Mesenchymal stem cell (in vitro differentiated cells and primary cell): ENCODE measurements at regions not wholly inside any gene's neighbourhood (a gene's known extent, or its start where the extent isn't known, plus 50 kb on each side); places are given as distances from the start of the nearest gene placed in this dataset.
A peak's percentile ranks its signal among the peaks of the same experiment; 100 is the strongest.

Experiments used
- DNase-seq: peaks from one replicate; pipeline ENCODE4 v3.0.0-alpha.2; 2013
- H2AFZ ChIP-seq: one replicate; pipeline ENCODE4 v1.6.1; 2013; ENCODE audit warnings: low read depth, mild to moderate bottlenecking, control low read depth, inconsistent platforms, low read length, moderate library complexity
- H2AK5ac ChIP-seq: 2 replicates; pipeline ENCODE4 v1.6.1; 2013; ENCODE audit warnings: low read length, moderate library complexity, mild to moderate bottlenecking, inconsistent platforms; ENCODE audit not compliant: severe bottlenecking
- H2BK120ac ChIP-seq: one replicate; pipeline ENCODE4 v1.6.1; 2013; ENCODE audit warnings: low read depth, mild to moderate bottlenecking, inconsistent platforms, low read length, moderate library complexity
- H2BK12ac ChIP-seq, 2 experiments: one replicate each; pipeline ENCODE4 v1.6.1; 2013; ENCODE audit warnings: inconsistent platforms in 2 of 2, low read length in 2 of 2, mild to moderate bottlenecking in 2 of 2, moderate library complexity in 2 of 2, control low read depth in 1 of 2
- H2BK15ac ChIP-seq: one replicate; pipeline ENCODE4 v1.6.1; 2013; ENCODE audit warnings: mild to moderate bottlenecking, low read depth, inconsistent platforms; ENCODE audit not compliant: poor library complexity, severe bottlenecking
- H2BK5ac ChIP-seq: 2 replicates; pipeline ENCODE4 v1.6.1; 2013; ENCODE audit warnings: low read depth, mild to moderate bottlenecking, low read length, control low read depth, inconsistent platforms; ENCODE audit not compliant: poor library complexity, severe bottlenecking
- H3K14ac ChIP-seq, 2 experiments: one replicate each; pipeline ENCODE4 v1.6.1; 2013; ENCODE audit warnings: inconsistent platforms in 2 of 2, low read length in 2 of 2, control low read depth in 1 of 2, mild to moderate bottlenecking in 1 of 2, moderate library complexity in 1 of 2
- H3K18ac ChIP-seq, 2 experiments: one replicate each; pipeline ENCODE4 v1.6.1; 2013; ENCODE audit warnings: inconsistent platforms in 2 of 2, low read length in 2 of 2, control low read depth in 1 of 2, low read depth in 1 of 2, mild to moderate bottlenecking in 1 of 2
- H3K23ac ChIP-seq, 2 experiments: one replicate each; pipeline ENCODE4 v1.6.1; 2013; ENCODE audit warnings: inconsistent platforms in 2 of 2, low read length in 2 of 2, mild to moderate bottlenecking in 2 of 2, moderate library complexity in 2 of 2, control low read depth in 1 of 2
- H3K27ac ChIP-seq: 2 replicates; pipeline ENCODE4 v1.5.1; 2013; ENCODE audit warnings: mild to moderate bottlenecking, moderate library complexity, low read length, control low read depth, inconsistent platforms; ENCODE audit not compliant: poor library complexity, severe bottlenecking
- H3K27me3 ChIP-seq, 2 experiments: 2 replicates each; pipeline versions ENCODE4 v1.6.1 to v1.7.0; 2013; ENCODE audit warnings: low read length in 2 of 2, mild to moderate bottlenecking in 2 of 2, moderate library complexity in 2 of 2, control low read depth in 1 of 2, inconsistent platforms in 1 of 2; ENCODE audit not compliant: control insufficient read depth in 1 of 2, insufficient read depth in 1 of 2
- H3K36me3 ChIP-seq, 2 experiments: 2 replicates each; pipeline versions ENCODE4 v1.6.1 to v1.7.0; 2013; ENCODE audit warnings: low read length in 2 of 2, control low read depth in 1 of 2, inconsistent platforms in 1 of 2, low read depth in 1 of 2, mild to moderate bottlenecking in 1 of 2; ENCODE audit not compliant: insufficient read depth in 2 of 2, control insufficient read depth in 1 of 2
- H3K4ac ChIP-seq, 2 experiments: one replicate each; pipeline ENCODE4 v1.6.1; 2013; ENCODE audit warnings: inconsistent platforms in 2 of 2, low read length in 2 of 2, mild to moderate bottlenecking in 2 of 2, moderate library complexity in 2 of 2, control low read depth in 1 of 2, low read depth in 1 of 2
- H3K4me1 ChIP-seq: 2 replicates; pipeline ENCODE4 v1.6.1; 2013; ENCODE audit warnings: low read depth, low read length, control low read depth; ENCODE audit not compliant: control insufficient read depth, insufficient read depth
- H3K4me2 ChIP-seq: 2 replicates; pipeline ENCODE4 v1.6.1; 2013; ENCODE audit warnings: low read length, mild to moderate bottlenecking, inconsistent platforms; ENCODE audit not compliant: poor library complexity, severe bottlenecking
- H3K4me3 ChIP-seq, 2 experiments: 2 replicates each; pipeline versions ENCODE4 v1.5.1 to v1.7.0; 2013; ENCODE audit warnings: low read length in 2 of 2, mild to moderate bottlenecking in 2 of 2, control low read depth in 1 of 2, low read depth in 1 of 2; ENCODE audit not compliant: insufficient read depth in 1 of 2
- H3K79me1 ChIP-seq: replicated peaks from 2 replicates; pipeline ENCODE4 v1.6.1; 2013; ENCODE audit warnings: mild to moderate bottlenecking, control low read depth, low read length, inconsistent platforms; ENCODE audit not compliant: poor library complexity, severe bottlenecking
- H3K9ac ChIP-seq: 2 replicates; pipeline ENCODE4 v1.7.0; 2013; ENCODE audit warnings: mild to moderate bottlenecking, low read length, moderate library complexity
- H3K9me3 ChIP-seq: 2 replicates; pipeline ENCODE4 v1.7.0; 2013; ENCODE audit warnings: mild to moderate bottlenecking, low read length; ENCODE audit not compliant: control insufficient read depth
- H4K8ac ChIP-seq: one replicate; pipeline ENCODE4 v1.6.1; 2013; ENCODE audit warnings: inconsistent platforms, mild to moderate bottlenecking, low read length, moderate library complexity
- H4K91ac ChIP-seq: one replicate; pipeline ENCODE4 v1.6.1; 2013; ENCODE audit warnings: mild to moderate bottlenecking, low read length, inconsistent platforms
- WGBS: methylation state at CpG from one replicate; pipeline ENCODE4 v1.1.7; 2013; ENCODE audit warnings: mixed read lengths; 5-methylcytosine and 5-hydroxymethylcytosine counted together

GRCh38 chr4:132123870-132124623 is 1025.0 kb upstream of the PCDH10 start:
- Histone ChIP-seq H3K27ac (no peak overlapping the region), H3K36me3 (no peaks in the 10 kb centered on the region), H3K4me3 (no peak overlapping the region), H2BK120ac (no peak overlapping the region), H2BK12ac (no peak overlapping the region), H4K91ac (no peak overlapping the region), H2BK5ac (no peak overlapping the region), H3K9ac (no peak overlapping the region), H3K14ac (no peak overlapping the region), H3K4ac (no peak overlapping the region), H3K9me3 (no peaks in the 10 kb centered on the region), H3K27me3 (no peaks in the 10 kb centered on the region), H3K18ac (no peak overlapping the region), H4K8ac (no peak overlapping the region), H3K4me1 (no peaks in the 10 kb centered on the region), H3K79me1 (no peaks in the 10 kb centered on the region), H2AK5ac (no peak overlapping the region), H3K4me2 (no peak overlapping the region), H2AFZ (no peak overlapping the region), H3K23ac (no peak overlapping the region), H2BK15ac (no peak overlapping the region)
- over 99% methylated on average over 10 of the region's 15 CpGs for WGBS
- DNase-seq = peak; percentile 43

- H2AK5ac ChIP-seq = no peak overlapping the region
- H3K36me3 ChIP-seq = no peaks in the 10 kb centered on the region
- no peaks in the 10 kb centered on the region for H3K9me3 ChIP-seq
- no peak for DNase-seq
- H3K27me3 ChIP-seq = no peaks in the 10 kb centered on the region
- H2BK15ac ChIP-seq = no peak overlapping the region
- no peak overlapping the region for H3K4me2 ChIP-seq
- H2BK5ac ChIP-seq = no peak overlapping the region
- H4K8ac ChIP-seq = no peak overlapping the region
- H3K79me1 ChIP-seq = no peaks in the 10 kb centered on the region
- no CpG with 5 or more reads among the region's 1 CpG for WGBS
- H4K91ac ChIP-seq = no peak overlapping the region
- H3K23ac ChIP-seq = no peak overlapping the region
- H2BK120ac ChIP-seq = no peak overlapping the region
- H3K4ac ChIP-seq = no peak overlapping the region
- no peak overlapping the region for H3K4me3 ChIP-seq
- no peak overlapping the region for H3K9ac ChIP-seq
- H3K14ac ChIP-seq = no peak overlapping the region
- H2AFZ ChIP-seq = no peak overlapping the region
- no peak overlapping the region for H2BK12ac ChIP-seq
- H3K4me1 ChIP-seq = no peaks in the 10 kb centered on the region
- no peak overlapping the region for H3K18ac ChIP-seq
- H3K27ac ChIP-seq = no peak overlapping the region
Observed at GRCh38 chr4:132124624-132124974, 1024.5 kb upstream of the PCDH10 start.

GRCh38 chr4:132125131-132125530 is 1024.0 kb upstream of the PCDH10 start:
- Histone ChIP-seq H3K27me3 (no peaks in the 10 kb centered on the region), H3K9me3 (no peaks in the 10 kb centered on the region), H3K27ac (no peak overlapping the region), H3K36me3 (no peaks in the 10 kb centered on the region), H2BK120ac (no peak overlapping the region), H4K91ac (no peak overlapping the region), H3K4me3 (no peak overlapping the region), H3K4ac (no peak overlapping the region), H3K9ac (no peak overlapping the region), H2AK5ac (no peak overlapping the region), H3K4me1 (no peaks in the 10 kb centered on the region), H3K23ac (no peak overlapping the region), H3K79me1 (no peaks in the 10 kb centered on the region), H3K14ac (no peak overlapping the region), H3K18ac (no peak overlapping the region), H2BK12ac (no peak overlapping the region), H4K8ac (no peak overlapping the region), H2AFZ (no peak overlapping the region), H3K4me2 (no peak overlapping the region), H2BK5ac (no peak overlapping the region), H2BK15ac (no peak overlapping the region)
- 70% methylated on average over 2 of the region's 2 CpGs for WGBS
- no peak for DNase-seq

- Histone ChIP-seq H2AFZ (no peak overlapping the region), H3K36me3 (no peaks in the 10 kb centered on the region), H3K18ac (no peak overlapping the region), H3K9me3 (no peaks in the 10 kb centered on the region), H3K23ac (no peak overlapping the region), H3K4ac (no peak overlapping the region), H2BK120ac (no peak overlapping the region), H3K4me1 (no peaks in the 10 kb centered on the region), H3K27ac (no peak overlapping the region), H3K79me1 (no peaks in the 10 kb centered on the region), H4K8ac (no peak overlapping the region), H2BK12ac (no peak overlapping the region), H2BK5ac (no peak overlapping the region), H2AK5ac (no peak overlapping the region), H3K4me2 (no peak overlapping the region), H3K27me3 (no peaks in the 10 kb centered on the region), H4K91ac (no peak overlapping the region), H3K14ac (no peak overlapping the region), H3K4me3 (no peak overlapping the region), H3K9ac (no peak overlapping the region), H2BK15ac (no peak overlapping the region)
- WGBS = no CpG with 5 or more reads among the region's 2 CpGs
- no peak for DNase-seq
Observed at GRCh38 chr4:132132433-132132832, 1016.7 kb upstream of the PCDH10 start.
